ENCODE measurements at regions not wholly inside any gene's neighbourhood (a gene's known extent, or its start where the extent isn't known, plus 50 kb on each side); places are given as distances from the start of the nearest gene placed in this dataset.

GRCh38 chr6:17226786-17227233 is 54.4 kb upstream of the RBM24 start:
- DNase-seq, result no peak

DNA sequence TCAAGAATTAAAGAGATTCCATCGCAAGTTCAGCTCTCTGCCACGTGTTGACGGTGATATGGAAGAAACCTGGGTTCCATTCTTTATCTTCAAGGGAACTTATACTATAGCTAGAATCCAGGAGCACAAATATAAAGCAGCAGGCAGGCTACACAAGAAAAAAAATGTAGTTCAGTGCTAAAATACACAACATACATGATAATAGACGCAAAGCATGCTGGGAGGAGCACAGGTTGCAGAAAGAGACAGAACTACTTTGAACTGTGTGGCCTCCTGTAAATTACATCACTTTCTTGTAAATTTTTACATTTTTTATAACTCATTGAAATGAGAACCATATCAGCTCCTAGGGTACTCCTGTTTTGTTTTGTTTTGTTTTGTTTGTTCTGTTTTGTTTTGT is 53.8 kb upstream of the RBM24 start:
- DNase-seq, result no peak

Data from inflammatory macrophage (primary cell).